ENCODE measurements at regions not wholly inside any gene's neighbourhood (a gene's known extent, or its start where the extent isn't known, plus 50 kb on each side); places are given as distances from the start of the nearest gene placed in this dataset.
A peak's percentile ranks its signal among the peaks of the same experiment; 100 is the strongest.
"Not testable (repeated sequence)": the region's sequence is repeated elsewhere in the genome, so short reads cannot be mapped to it uniquely, and the experiment has no call there.

DNA sequence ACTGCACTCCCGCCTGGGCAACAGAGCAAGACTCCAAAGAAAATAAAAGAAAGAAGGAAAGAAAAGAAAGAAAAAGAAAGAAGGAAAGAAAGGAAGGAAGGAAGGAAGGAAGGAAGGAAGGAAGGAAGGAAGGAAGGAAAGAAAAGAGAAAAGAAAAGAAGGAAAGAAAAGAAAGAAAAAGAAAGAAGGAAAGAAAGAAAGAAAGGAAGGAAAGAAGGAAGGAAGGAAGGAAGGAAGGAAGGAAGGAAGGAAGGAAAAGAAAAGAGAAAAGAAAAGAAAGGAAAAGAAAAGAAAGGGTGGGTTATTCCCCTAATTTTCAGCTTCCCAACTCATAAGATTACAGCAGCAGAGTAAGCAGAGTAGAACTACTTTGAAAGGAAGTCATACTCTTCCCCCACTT is 64.4 kb downstream of the TMEM200C start:
- not testable (repeated sequence) for DNase-seq

DNA sequence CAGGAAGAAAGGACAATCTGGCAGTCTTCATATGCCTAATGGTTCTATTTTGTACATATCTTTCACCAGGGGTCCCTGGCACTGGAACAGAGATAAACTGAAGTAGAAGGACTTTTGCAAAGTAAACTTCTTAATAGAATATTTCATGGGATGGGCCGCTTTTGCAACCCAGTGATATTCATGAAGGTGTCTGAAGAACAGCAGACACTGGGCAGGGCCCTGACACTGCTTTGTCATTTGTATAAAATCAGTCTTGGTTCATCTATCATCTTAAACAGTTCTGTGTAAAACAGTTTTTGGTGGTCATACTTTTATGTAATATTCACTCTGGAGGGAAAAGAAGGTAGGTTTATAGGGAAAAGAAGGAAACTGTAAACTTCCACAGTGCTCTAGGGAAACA is 66.4 kb downstream of the TMEM200C start:
- no peak for DNase-seq

DNA sequence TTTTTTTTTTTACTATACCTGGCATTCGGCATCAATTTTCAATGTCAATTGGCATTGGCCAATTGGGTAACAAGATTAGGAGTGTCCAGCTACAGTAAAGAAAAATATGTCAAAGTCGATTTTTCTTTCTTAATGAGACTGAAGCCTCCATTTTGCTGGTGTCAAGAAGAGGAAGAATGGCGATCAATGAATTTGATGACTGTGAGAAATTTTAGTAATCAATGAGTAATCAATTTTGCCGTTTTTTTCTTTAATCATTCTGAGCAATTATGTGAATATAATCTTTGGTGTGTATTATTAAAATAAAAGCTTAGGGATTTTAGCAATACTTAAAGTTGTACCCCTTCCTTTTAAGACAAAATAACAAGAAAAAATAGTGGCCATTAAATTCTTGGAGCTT is 69.7 kb downstream of the TMEM200C start:
- DNase-seq = no peak

DNA sequence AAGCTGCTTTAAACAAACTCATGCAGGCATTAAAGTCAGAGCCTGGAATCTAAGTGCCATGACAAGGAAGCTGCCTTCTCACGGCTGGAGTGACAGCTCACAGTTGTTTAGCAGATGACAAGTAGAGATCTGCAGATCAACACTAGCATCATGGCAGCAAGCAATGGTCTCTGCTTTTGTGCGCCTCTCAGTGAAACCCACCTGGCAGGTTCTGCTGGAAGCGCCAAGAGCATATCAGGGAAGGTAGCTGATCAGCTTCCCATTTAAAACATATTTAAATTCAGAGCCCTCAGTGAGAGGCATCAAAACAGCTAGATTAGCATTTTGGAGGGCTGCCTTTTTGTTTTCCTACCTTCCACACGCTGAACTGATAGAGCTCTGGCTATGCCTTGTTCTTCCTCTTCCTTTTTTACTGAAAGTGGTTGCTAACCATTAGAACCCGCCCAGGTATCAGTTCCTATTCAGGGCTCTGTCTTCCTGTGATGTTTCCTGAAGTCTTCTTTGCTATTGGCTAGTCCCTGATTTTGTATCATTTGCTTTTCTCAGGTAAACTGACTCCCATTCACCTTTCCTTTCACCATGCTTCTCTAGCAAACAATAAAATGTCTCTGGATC is 70.8 kb downstream of the TMEM200C start:
- DNase-seq = no peak

DNA sequence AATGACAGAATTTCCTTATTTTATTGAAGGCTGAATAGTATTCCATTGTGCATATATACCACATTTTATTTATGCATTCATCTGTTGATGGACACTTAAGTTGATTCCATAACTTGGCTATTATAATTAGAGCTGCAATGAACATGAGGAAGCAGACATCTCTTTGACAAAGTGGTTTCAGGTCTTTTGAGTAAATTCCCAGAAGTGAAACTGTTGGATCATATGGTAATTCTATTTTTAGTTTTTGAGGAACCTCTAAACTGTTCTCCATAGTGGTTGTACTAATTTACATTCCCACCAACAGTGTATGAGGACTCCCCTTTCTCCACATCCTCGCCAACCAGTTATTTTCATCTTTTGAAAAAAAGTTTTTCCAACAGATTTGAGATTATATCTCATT is 77.5 kb downstream of the TMEM200C start:
- peak; percentile 38 to 65 for DNase-seq

DNA sequence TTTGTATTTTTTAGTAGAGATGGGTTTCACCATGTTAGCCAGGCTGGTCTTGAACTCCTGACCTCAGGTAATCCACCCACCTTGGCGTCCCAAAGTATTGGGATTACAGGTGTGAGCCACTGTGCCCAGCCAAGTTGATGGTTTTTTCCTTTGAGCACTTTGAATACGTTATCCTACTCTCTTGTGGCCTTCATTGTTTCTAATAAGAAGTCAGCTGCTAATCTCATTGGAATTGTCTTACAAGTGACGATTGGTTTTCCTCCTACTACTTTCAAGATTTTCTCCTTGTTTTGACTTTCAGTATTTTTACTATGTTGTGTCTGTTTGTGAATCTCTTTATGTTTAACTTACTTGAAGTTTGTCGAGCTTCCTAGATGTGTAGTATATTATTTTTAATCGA is 88.5 kb downstream of the TMEM200C start:
- DNase-seq = no peak

DNA sequence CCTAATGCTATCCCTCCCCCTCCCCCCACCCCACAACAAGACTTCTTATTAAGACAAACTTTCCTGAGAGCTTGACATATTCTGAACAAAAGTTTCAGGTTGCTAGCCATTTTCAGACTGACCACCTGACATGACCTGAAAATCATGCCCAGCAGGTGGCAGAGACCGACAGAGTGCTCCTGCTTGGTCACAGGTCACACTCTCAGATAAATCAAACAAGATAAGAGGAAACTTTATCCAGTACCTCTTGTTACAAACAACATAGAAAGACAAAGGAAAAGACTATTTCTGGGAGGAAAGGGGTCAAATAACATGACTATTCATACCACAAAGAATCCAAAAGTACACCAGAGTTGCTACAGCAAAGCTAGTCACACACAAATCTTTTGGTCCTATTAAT is 107.4 kb downstream of the TMEM200C start:
- DNase-seq = no peak

DNA sequence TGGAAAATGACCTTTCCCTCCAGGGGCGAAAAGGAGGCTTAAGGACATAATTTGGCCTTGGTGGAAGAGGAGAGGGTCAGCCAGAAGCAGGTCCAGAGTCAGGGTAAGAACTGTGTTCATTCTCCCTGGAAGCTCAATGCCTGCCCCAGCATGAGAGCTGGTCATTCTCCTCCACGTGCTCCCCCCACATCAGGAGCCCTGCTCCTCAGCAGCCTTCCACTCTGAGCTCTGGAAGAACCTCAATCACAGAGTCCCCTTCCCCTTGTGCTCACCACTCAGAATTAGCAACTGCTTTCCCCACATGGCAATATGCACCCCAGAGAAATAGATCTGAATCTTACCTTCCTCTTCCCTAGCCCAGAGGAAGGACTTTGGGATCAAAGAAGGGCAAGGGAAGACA is 115.4 kb downstream of the TMEM200C start:
- no peak for DNase-seq

DNA sequence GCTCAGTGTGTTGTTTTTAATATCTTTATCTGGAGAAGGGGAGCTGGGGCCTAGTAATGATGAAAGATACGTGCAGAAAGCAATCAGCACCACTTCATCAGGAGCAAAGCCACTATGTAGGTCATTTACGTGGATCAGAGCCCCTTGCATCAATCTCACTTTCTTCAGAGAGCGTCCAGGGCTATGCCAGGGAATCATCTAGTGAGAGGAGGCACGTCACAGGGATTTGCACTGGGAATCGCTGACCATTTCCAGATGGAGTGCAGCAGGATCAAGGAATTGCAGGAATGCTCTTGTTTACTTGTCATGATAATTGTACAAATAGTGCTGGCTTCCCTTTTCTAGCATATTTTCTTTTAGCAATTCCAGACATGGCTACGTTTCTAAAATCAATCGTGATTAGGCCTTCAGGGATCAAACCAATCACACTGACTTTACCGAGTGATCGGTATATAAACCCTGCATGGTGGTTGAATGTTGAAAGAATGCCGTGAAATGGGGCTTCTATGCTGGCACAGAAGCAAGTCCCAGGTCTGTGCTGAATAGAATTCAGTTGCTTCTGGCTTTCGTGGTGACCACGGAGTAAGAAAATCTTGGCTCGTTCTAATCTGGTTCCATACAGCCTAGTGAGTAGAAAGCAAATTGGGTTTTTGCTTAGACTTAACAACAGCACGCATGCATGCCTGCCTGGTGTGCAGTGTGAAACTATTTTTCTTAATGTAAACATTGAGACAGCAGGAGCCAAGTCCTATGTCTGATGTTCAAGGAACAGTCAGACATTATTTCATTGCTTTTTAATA is 122.8 kb downstream of the TMEM200C start:
- DNase-seq = no peak

DNA sequence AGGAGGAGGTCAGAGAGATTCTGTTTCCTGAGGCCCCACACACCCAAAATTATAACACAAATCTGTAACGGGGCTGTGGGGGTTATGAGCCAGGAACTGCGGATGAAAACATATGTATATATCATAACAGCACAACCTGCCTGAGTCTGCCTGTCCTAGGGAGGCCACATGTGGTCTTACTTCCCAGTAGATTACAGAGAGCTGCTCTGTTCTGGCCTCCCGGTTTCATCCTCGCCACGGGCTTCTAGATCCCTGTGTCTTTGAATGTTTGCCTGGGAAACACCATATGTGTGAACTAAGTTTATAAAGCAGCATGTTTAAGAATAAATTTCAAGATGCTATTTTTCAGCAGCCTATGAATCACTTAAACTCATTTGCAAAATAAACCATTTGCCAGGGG is 124.0 kb downstream of the TMEM200C start:
- no peak for DNase-seq

DNA sequence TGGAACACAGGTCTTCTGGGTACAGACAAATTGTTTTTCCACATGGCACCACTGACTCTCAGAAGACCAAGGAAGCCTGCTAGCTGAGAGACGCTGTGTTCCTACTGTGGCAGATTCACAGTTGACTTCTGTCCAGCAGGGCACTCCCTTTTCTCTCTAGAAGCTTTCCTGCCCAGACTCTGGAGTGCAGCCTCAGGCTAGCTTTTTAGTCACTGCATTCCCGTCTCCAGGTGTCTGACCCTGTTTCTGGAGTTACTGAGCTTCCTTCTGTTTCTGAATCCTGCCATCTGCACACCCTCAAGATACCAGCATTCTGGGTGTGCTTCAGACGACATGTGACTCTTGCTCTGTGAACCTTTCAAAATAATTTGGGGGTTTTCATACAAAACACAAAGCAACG is 125.1 kb downstream of the TMEM200C start:
- DNase-seq = no peak

DNA sequence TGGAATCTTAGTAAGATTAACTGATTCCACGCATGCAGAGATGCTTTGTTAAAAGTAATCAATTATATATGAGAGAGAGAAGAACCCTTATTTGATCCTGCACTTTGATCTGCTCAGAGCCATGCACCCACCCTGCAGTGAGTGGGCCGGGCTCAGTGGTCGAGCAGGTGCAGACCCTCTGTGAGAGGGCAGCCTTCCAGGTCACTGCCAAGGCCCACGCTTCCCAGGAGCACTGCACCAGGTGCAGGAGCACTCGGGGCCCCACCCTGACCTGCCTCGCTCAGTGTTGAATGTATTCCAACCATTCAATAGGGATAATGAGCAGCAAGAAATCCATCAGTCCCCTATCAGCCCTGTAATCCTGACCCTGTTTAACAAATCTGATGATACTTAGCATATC is 126.9 kb downstream of the TMEM200C start:
- DNase-seq = no peak

DNA sequence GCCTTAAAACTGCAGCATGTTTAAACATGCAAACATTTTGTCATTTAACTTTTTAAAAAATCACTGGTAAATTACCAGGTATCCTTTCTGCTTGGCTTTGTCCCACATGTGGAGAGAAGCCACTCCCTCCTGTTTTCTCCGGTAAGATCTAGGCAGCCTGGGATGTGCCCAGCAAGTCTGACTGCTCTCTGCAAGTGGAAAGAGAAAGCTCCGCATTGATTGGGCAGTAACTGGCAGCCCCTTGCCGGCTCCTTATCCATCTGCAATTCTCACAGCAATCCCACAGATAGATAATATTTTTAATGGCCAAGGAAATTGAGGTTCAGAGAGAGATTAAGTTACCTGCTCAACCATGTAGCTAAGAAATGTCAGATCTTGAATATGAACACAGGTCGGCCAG is 136.1 kb downstream of the TMEM200C start:
- DNase-seq = no peak

DNA sequence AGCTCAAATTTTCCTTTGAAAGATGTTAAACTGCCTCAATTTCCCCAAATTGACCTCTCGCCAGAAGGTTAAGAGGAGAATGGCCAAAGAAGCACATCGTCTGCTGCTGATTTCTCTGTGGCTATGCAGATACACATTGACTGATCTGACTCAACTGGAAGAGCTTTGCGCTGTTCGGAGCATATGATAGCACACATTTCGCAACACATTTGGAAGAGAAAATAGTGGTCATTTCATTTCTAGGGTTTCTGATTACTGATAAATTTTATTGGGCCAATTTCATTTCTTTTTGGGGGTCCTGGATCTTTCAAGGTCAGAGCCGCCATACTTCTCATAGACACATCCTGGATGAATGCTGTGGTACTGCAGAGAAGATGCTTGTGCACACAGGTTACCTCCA is 138.5 kb downstream of the TMEM200C start:
- no peak for DNase-seq

DNA sequence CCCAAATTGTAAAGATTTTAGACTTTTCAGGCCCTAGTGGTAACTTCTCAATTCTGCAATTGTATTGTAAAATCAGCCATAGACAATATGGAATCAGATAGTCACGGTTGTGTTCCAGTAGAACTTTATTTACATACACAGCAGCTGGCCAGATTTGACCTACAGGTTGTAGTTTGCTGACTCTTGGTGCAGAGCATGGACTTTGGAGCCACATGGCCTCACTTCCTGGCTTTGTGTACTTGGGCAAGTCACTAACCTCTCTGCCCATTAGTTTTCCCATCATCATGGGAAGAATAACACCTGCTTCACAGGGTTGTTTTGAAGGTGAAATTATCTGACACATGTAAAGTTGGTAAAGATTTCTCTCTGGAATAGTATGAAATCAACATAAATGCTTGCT is 147.6 kb downstream of the TMEM200C start:
- DNase-seq = no peak

DNA sequence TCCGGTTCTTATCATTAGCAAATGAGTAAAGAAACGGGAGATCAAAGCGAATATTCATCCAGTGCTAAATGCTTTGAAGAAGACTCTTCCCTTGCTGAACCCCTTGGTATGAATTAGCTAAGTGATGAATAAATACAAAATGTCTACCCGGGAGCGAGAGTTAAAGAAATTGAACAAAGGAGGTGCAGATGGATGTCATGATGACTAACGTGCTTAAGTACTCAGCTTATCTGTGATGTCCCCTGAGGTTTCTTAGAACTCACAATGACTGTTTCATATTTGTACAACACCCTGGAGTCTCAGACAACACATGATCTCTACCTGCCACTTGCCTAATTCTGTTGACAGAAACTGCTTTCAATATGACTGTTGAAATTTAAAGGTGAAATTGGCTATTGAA is 148.5 kb downstream of the TMEM200C start:
- DNase-seq = no peak

DNA sequence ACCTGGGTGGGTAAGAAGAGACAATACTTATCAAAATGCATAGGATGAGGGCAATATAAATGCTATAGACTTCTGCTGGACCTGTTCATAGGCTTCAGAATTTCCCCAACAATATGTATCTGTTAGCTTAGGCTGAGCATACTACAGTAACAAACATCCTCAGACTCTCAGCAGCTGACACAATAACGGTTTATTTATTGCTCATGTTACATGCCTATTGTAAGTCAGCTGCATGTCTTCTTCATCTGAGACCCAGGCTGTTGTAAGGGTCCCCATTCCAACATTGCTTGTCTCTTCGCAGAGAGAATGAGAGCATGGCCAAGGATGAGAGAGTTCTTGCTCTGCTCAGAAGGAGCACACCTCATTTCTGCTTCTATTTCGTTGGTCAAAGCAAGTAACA is 150.7 kb downstream of the TMEM200C start:
- DNase-seq = no peak

DNA sequence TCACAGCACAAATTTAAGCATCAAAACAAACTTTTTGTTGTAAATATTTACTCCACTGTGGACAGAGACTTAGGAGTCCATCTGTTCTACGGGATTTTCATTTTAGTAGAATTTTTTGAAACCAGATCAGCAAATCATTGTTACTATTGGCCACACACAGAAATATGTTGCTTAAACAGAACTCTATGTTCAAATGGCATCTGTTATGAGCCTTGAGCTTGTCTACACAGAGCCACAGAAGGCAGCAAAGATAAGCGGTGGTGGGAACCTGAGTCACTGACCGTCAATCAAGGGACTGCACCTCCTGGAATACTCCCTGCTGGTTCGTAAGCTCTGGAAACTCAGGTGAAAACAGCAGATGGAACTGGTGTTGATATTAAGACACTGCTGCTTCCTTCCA is 156.8 kb downstream of the TMEM200C start:
- DNase-seq = no peak

DNA sequence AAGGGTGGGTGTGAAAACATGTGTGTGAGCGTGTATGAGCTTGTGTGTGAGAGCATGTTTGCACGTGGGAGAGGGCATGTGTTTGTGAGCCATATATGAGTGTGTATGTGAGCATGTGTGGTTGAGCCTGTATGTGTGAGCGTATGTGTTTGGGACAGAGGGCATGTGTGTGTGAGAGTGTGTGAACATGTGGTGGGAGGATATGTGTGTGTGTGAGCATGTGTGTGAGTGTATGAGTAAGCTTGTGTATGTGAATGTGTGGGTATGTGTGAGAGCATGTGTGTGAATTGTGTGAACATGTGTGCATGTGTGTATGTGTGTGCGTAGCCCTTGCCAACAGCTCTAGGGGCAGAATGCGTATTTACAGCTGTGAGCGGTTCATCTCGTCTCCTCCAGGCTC is 163.0 kb downstream of the TMEM200C start:
- DNase-seq = no peak

DNA sequence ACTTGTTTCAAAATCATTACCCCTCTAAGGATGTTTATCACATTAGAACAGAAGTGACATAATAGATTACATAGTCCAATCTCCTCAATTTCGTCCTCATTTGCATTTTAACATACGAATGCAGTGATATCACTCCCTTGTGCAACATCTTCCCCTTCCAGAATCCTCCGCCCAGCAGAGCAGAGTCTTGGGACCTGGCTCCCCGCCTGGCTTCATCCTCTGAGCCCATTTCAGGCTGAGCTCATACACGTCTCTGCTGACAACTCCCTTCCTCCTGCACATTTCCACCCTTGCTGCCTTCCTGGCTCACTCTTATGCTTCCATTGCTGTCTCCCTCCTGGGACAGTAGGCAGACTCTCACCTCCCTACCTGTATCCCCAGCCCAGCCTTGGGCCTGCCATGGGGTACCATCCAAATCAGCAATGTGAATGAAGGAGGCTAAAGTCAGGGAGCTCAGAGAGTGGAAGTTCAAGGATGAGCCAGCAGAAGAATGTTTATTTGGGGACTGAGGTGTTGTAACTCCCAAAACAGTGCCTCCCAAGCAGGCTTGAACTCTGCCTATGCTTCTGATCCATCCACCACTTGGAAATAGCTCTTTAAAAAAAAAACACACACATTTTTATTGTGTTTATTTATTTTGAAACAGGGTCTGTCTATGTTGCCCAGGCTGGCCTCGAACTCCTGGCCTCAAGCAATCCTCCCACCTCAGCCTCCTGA is 165.2 kb downstream of the TMEM200C start:
- DNase-seq = no peak

DNA sequence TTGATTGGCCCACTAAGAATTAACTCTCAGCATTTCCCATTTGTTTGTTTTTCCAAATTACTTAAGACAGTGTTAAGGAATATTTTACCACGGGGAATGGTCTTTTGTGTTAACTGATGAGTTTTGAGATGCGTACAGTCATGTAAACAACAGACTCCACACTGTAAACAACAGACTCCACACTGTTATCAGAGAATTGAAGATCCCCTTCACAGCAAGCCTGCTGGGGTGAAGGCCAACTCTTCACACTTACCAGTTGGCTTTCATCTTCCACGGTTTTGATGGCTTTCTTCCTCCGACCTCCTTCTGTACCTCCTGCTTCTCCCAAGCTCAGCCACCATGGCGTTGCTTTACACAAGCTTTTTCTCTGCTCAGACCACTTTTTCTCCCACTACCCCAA is 166.8 kb downstream of the TMEM200C start:
- no peak for DNase-seq

DNA sequence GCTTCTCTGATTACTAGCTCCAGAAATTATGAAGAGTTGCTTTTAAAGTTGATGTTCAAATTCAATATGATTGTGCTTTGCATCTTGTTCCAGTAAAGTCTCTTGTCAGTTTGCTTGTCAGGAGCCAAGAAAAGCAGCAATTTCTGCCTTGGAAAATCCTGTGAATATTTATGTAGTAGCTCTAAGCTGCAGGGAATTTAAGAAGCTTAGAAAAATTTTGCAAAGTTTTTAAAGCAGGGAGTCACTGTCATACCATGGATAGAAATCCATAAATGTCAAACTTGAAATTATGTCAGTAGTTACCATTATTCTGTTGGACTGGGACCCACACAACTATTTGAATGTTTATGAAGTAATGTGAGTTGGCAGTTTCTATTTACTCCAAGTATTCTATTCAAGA is 169.3 kb downstream of the TMEM200C start:
- no peak for DNase-seq

DNA sequence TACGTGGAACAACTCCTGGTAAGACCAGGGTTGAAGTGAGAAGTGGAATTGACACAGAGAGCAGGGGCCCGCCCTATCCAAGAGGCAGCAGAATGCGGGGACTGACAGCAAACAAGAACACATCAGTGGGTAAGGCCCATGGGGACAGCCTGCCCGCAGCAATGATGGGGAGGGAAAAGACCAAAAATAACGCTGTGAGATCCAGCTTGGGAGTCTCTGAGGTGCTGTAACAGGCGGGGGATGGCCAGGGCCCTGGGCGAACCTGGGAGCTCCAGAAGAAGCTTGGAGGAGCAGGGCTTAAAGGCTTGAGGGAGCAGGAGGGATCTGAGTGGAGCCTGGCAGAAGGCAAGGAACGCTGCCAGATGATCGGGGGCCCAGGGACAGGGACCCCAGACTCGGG is 173.4 kb downstream of the TMEM200C start:
- no peak for DNase-seq

DNA sequence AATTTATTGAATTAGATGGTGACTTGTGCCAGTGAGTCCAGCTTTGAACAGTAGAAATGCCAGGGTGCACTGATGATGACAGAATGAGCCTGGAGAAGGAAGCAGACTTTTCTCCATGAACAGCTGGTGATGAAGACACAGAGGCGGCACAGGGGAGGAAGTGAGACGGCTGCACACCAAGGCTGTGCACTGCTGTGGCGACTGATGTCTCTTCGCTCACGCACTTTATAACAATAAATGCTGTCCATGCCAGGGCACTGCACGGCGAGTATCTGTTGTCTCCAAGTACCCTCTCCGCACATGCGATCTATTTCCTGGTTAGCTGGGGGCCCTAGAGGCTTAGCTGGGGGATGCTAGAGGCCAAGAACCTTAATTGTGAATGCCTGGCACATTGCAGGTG is 175.2 kb downstream of the TMEM200C start:
- DNase-seq = no peak

Measured in inflammatory macrophage (primary cell).